NCI-H526 treated with DMSO at 0.1 percent for 48 hours (cell line): ENCODE measurements at regions not wholly inside any gene's neighbourhood (a gene's known extent, or its start where the extent isn't known, plus 50 kb on each side); places are given as distances from the start of the nearest gene placed in this dataset.
A peak's percentile ranks its signal among the peaks of the same experiment; 100 is the strongest.

Source experiments
- DNase-seq: peaks from one replicate; lab custom pipeline; 2025; lab: John Stamatoyannopoulos, UW

GRCh38 chr5:145365464-145365863, 469.7 kb downstream of the PRELID2 start:
- no peak for DNase-seq

GRCh38 chr5:145362266-145362665, 472.9 kb downstream of the PRELID2 start:
- no peak for DNase-seq

DNA sequence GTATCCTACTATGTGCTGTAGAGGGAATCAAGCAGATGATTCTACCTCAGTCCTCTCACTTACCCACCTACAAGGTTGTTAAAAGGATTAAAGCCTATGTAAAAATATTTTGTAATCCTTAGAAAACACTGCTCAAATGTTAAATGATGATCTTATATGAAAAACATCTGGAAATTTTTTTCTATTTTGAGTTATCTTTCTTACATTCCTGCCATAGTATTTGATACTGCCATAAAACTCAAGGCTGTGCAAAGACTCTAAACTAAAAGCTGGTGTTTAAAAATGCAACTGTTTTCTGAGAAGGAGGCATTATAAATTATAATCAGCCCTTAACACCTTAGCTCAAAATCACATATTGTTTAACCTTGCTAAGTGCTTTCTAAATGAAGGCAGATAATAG, 474.2 kb downstream of the PRELID2 start:
- no peak for DNase-seq

DNA sequence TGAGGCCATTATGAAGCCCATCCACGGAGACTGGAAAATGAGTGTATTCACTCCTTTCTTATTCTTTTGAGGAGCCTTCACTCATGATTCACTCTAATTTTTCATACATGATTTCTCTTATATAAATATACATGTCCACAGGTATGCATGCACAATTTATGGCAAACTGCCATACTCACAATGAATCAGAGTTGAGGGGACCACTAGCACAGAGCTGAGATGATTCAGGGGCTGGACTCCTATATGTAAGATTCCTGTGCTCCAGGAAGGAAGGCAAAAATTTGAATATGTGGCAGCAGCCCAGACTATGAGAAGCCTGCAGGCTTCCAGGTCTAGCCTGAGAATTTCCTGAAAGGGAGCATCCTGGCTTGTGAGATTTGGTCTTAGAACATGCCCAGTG, 484.6 kb downstream of the PRELID2 start:
- no peak for DNase-seq

DNA sequence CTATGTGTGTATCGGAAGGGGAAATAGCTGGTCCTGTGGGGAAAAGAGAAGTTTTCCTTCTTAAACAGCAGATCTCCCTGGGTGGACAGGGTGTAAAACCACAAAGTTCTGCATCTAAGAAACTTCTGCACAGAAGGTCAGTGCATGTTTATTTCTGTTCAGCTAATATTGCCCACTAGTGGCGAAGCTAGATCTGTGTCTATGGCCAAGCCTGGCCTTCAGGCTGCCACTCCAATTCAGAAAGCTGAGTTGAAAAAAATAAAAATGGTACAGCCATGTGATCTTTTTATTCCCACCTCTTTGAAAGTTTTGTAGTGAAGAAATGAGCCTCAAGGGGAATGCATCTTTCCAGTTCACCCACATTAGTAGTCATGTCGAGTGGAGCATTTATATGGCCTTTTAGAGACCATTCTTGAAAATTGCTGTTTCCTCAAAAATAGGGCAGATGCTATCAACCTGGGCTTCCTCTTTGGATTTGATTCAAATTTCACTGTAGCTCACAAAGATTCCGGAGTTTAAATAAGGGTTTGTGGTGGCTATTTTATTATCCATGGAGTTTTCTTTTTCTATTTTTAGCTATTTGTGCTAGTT, 488.0 kb downstream of the PRELID2 start:
- DNase-seq = no peak

DNA sequence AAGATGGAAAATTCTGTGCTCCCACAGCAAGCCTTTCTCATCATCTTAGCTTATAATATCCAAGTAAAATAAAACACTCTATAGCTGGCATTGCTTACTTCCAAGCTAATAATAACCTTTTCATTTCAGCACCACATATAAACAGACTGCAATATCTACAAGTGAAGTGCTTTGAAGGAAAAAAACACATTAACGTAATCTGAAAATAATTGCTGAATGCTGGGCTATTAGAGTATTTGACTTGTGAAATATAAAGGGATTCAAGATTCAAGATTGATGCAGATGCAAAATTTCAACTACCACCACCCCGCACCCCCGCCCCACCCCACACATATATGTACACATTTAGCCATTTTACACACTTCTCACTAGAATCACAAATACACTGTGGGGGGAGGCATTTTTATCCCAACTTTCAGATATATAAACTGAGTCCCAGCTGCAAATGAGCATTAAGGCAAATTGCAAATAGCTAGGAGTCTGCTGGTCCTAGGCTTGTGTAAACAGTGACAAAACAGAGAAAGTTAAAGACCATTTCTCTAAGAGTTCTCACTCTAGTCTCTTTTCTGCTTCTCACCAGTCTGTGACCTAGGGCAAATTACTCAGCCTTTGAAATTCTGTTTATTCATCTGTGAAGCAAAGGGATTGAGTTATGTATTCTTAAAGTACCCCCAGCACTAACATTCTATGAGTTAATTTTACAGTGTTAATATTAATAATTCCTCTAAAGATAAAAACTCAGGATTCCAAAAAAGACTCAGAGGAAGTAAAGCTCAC, 489.4 kb downstream of the PRELID2 start:
- no peak for DNase-seq

DNA sequence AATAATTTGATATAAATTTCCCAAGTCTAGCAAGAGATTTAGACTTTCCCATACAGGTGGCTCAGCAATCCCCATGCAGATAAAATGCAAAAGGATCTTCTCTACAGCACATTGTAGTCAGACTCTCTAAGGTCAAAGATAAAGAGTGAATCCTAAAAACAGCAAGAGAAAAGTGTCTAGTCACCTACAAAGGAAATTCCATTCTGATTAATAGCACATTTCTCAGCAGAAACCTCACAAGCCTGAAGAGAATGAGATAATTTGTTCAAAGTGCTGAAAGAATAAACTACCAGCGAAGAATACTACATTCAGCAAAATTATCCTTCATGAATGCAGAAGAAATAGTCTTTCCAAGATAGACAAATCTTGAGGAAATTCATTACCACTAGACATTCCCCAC, 493.3 kb downstream of the PRELID2 start:
- DNase-seq = no peak

DNA sequence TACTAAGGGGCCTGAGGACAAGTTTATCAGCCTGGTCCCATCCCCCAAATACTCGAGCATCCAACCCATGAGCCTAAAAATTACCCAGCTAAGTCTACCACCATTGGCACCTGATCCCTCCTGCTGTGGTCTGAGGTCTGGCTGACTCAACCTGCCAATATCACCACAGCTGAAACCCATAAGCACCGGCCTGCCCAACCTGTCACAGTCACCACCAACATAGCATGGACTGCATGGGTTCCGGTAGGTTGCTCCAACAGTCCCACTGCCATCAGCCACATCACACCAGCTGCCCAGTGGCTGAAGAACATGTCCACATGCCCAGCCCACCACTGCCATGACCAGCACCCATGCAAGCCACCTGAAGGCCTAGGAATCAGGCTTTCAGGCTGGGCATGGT, 495.0 kb downstream of the PRELID2 start:
- no peak for DNase-seq

DNA sequence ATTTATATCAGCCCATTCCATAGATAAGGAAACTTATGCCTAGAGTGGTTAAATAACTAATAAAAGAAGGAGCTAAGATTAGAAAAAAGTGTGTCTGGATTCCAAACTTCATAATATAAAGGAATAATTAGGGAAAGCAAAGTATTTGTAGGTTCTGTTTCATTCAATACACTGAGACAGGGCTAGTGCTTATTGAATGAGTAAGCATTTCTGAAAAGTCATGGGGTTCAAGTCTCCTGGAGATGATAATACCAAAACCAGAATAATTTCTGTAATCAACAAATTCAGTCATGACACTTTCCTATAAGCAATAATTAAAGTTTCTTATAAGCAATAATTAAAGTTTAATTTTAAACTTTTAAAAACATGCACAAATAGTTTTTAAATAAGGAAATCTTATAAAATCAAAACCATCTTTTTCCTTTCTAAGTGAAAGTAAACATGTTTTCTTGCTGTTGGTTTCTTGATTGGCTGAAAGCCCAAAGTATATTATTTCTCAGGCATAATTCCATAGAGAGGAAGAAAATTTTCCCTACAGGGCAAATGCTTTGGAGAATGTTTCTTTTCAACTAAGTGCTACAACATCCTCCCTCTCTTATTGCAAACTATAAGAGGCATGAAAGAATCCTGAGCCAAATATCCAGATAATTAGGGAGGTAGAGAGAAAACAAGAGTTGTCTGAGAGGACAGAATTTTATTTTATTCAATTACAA, 510.2 kb downstream of the PRELID2 start:
- DNase-seq = no peak

GRCh38 chr5:145324101-145324500, 511.0 kb downstream of the PRELID2 start:
- DNase-seq = no peak

DNA sequence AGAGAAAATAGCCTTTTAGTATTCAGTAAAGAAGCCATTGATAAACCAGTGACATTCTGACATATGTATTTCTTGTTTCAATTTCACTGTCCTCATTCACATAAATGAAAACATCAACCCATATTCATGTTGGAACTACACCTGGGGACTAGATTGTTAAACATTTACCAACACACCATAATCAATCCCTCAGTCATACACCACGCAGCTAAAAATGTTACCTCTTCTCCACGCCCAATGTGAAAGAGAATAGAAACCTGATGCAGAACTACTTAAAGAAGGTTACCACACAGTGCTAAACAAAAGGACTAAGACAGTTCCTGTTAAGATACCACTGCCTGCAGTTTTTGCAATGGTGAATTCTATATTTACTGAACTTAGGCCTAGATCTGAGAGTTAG, 518.9 kb downstream of the PRELID2 start:
- DNase-seq = no peak

DNA sequence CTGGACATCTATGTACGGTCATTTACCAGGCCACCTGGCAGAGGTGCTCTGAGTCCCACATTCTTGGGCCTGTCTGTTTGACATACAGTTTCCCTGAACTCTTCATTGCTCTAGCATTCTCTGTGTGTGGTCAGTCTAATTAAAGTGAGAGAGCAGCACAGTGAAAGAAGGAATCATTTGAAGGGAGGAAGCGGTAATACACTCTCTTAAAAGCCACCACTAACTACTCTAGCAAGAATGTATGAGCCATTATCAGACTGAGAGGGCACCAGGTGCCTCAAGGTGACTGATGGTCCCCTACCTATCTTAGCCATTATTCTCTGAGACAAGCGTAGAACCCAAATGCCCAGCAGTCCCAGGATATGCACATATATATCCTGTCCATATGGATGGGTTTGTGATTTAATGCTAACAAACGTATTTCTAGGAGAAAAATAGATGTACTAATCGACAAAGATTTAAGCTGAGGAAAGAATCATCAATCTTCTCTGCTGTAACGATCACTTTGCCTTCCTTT, 527.2 kb downstream of the PRELID2 start:
- DNase-seq = no peak

GRCh38 chr5:145295236-145295835, 539.8 kb downstream of the PRELID2 start:
- no peak for DNase-seq

DNA sequence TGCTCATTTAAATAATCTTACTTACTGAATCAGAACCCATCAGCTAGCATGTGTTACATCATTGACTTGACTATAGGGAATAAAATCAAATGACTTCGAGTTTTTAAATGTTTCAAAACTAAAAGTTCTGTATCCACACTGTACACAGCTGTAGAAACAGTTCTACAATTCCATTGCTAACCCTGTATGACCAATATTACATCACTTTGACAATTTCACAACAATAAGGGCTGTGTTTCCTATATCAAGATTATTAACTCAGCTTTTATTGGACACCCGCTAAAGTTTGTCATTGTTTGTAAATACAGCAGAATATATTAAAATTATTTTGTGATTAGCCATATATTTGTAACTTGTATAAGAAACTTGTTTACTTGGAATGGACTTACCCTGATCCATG, 540.8 kb downstream of the PRELID2 start:
- DNase-seq = no peak

GRCh38 chr5:145293716-145294115, 541.4 kb downstream of the PRELID2 start:
- DNase-seq = no peak

- peak; percentile 43 for DNase-seq
These were observed 542.9 kb downstream of the PRELID2 start for GRCh38 chr5:145292278-145292677.

- DNase-seq = no peak
These were observed 551.9 kb downstream of the PRELID2 start for GRCh38 chr5:145283141-145283810.

- no peak for DNase-seq
These were observed 554.3 kb downstream of the PRELID2 start for GRCh38 chr5:145280806-145281205.

DNA sequence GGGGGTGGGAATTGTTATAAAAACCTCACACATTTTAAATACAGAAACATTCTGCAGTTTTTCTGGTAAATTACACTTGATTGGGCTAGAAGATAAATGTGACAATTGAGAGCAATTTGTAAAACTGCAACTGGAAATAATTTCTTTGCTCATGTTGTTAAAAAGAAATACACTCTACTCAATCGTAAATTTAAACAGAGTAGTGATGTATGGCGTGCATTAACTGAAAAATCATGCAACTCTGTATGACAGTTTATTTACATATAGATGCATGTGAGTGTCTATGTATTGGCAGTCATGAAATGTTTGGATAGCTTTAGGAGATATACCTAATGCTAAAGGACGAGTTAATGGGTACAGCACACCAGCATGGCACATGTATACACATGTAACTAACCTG, 554.9 kb downstream of the PRELID2 start:
- DNase-seq = no peak

DNA sequence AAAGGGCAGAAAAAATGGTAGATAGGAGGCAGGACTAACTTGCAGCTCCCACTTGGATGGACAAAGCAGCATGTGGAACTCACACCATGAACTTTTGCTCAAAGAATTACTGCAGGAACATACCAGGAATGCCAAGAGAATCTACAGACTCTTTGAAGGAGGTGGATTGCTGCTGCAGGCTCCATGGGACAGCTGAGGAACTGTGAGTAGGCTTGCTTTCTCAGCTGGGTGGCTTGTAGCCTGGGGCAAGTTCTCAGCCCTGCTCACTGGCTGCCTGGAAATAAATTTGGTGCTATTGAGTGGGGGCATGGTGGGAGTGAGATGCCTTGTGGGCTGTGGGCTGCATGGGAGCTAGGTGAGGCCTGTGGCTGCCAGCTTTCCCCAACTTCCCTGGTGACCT, 574.5 kb downstream of the PRELID2 start:
- no peak for DNase-seq

DNA sequence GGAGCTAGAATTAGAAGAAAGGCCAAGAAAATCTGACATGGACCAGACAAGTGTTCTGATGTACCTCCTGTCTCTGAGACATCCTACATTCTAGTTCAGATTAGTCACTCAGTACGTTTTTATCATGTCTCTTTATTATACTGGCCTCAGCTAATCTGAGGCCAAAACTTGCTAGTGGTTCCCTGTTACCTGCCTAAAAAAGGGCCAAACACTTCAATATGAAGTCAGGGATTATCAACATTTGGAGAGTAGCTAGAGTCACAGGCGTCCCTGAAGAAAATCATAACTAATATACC, 587.4 kb downstream of the PRELID2 start:
- DNase-seq = no peak
